Hippocampal formation (tissue), 2 donors: ENCODE measurements at regions not wholly inside any gene's neighbourhood (a gene's known extent, or its start where the extent isn't known, plus 50 kb on each side); places are given as distances from the start of the nearest gene placed in this dataset.

Source experiments
- DNase-seq, 2 donors: peaks; one replicate each; lab custom pipeline; 2025; lab: John Stamatoyannopoulos, UW

GRCh38 chr7:156156734-156157408, 344.6 kb upstream of the SHH start:
- no peak for DNase-seq

- DNase-seq = no peak
Measured at GRCh38 chr7:156155988-156156733, 343.9 kb upstream of the SHH start.

GRCh38 chr7:156153590-156153989, 341.3 kb upstream of the SHH start:
- DNase-seq = no peak

GRCh38 chr7:156152390-156152789, 340.1 kb upstream of the SHH start:
- no peak for DNase-seq

- no peak for DNase-seq
Measured at GRCh38 chr7:156151658-156152057, 339.4 kb upstream of the SHH start.

DNA sequence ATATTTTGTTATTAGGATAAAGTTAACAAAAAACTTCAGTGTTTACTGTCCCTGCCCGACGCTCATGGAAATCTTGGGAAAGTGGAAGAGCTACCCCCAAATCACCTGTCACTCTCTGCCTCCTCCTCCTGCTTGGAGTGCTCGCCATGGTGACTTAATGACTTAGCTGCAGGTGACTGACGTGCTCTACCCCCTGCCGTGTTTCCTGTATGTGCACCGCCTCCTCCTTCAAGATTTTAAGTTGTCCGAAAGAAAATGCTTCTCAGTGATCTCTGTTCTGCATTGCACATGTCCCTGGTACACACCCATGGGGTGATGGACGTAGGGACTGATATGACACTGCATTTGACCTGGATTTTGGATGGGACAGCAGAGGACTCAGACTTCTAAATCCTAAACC, 338.8 kb upstream of the SHH start:
- DNase-seq = no peak

DNA sequence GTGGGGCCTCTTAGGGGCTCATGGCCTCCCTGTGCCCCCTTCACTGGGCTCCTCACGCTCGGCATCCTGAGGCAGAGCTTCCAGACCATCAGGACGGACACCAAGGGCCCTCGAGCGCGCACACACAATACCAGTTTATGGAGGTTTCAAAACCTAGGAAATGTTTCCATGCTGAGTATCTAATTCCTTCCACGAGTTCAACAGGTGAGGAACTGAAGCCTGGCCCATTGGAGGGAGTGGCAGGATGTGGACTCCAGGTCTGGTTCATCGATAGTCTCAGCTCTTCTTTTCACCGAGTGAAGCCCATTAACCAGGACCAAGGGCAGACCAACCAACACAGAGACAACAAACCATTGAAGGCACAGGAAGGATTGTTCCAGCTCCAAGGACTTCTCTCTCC, 336.7 kb upstream of the SHH start:
- DNase-seq = no peak

DNA sequence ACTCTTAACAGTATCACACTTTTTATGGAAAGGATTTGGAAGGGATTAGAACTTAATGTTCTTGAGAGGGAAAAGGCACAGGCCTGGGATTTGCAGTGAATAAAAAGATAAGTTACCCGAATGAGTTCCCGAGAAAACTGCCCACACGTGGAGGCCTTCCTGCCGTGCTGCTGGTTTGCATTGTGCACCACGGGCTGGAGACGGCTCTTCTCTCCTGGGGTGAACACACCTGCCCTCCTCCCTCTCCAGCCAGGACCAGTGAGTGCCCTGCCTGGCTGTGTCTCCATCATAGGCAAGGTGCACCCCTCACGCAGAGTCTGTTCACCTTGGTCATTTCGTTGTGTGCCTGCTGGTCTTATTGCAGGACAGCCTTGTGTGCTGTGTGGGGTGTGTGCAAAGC, 336.3 kb upstream of the SHH start:
- no peak for DNase-seq

- DNase-seq = no peak
Measured at GRCh38 chr7:156147756-156148504, 335.7 kb upstream of the SHH start.

GRCh38 chr7:156147104-156147503, 334.8 kb upstream of the SHH start:
- no peak for DNase-seq

- DNase-seq = no peak
Measured at GRCh38 chr7:156145996-156146395, 333.7 kb upstream of the SHH start.

DNA sequence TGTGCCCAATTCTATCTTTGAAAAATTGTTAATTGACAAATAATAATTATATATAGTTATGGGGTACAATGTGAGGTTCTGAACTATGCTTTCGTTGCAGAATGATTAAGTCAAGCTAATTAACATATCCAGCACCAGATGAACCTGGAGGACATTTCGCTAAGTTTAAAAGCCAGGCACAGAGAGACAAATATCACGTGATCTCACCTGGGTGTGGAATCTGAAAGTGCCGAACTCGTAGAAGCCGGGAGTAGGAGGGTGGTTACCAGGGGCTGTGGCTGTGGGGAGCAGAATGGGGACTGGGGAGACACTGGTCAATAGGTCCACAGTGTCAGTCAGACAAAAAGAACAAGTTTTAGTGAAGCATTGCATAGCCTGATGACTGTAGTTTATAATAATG, 332.9 kb upstream of the SHH start:
- no peak for DNase-seq

GRCh38 chr7:156143683-156144082, 331.4 kb upstream of the SHH start:
- no peak for DNase-seq

- DNase-seq = no peak
Measured at GRCh38 chr7:156143158-156143557, 330.9 kb upstream of the SHH start.

- no peak for DNase-seq
Measured at GRCh38 chr7:156141941-156142340, 329.7 kb upstream of the SHH start.

DNA sequence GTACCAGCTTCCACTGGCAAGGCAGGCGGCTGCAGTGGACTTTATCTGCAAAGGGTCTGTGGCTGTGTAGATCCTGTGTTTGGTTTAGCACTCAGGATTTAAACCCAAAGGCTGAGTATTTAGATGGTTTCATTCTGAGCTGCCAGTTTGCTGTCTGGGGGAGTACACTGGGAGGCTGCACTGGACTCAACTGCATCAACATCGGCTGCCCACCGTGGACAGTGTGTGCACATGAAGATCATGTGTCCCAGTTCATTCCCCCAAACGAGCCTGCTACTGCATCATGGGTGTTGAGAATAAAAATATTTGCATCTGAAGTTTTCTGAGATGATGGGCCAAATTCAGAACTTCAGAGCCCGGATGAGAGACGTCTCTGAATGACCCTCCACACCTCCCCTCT, 328.6 kb upstream of the SHH start:
- no peak for DNase-seq

DNA sequence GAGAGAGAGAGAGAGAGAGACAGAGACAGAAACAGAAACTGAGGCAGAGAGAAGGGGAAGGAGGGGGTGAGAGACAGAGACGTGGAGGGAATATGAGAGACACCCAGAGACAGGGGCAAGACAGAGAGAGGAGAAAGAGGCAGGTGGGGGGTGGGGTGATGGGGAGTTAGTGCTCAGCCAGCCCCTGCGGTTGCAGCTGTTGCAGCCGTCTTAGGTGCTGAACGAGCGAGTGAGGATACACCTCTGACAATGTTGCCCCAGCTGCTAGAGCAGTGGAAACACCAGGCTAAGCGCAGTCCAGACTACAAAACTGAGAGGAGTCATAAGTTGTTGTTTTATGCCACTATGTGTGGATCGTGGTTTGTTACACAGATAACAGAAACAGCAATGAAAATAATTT, 328.2 kb upstream of the SHH start:
- DNase-seq = no peak

GRCh38 chr7:156139633-156140032, 327.4 kb upstream of the SHH start:
- no peak for DNase-seq

DNA sequence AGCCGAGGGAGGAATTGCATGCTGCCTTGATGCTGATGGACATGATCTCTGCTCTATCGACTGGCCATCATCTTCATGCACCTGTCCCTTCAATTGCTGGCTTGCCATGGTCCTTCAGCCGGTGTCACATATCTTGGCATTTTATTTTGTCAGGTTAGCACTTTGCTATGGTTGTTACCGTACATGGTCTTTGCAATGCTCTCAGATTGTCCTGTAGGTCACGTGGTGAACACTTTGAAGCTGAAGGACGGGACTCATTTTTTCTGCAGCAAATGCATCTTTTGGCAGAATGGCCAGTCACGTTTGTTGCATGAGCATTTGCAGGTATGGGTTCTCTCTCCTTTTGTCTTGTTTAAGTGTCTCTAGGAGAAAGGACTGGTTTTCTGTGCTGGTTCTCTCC, 326.8 kb upstream of the SHH start:
- DNase-seq = no peak

DNA sequence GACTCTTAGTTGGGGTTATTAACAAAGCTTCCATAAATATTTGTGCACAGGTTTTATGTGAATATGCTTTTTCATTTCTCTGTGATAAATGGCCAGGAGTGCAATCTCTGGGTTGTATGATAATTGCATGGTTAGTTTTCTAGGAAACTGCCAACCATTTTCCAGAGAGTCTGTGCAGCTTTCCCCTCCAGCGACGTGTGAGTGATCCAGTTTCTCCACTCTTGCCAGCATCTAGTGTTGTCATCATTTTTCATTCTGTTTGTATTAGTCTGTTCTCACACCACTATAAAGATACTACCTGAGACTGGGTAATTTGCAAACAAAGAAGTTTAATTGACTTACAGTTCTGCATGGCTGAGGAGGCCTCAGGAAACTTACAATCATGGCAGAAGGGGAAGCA, 319.6 kb upstream of the SHH start:
- no peak for DNase-seq

GRCh38 chr7:156129522-156129921, 317.3 kb upstream of the SHH start:
- no peak for DNase-seq

- DNase-seq = no peak
Measured at GRCh38 chr7:156128496-156128895, 316.2 kb upstream of the SHH start.
